NCI-H2227 (cell line): ENCODE measurements at regions not wholly inside any gene's neighbourhood (a gene's known extent, or its start where the extent isn't known, plus 50 kb on each side); places are given as distances from the start of the nearest gene placed in this dataset.

Source experiments
- DNase-seq: peaks from one replicate; lab custom pipeline; 2025; ENCODE audit not compliant: unreplicated experiment; lab: John Stamatoyannopoulos, UW

DNA sequence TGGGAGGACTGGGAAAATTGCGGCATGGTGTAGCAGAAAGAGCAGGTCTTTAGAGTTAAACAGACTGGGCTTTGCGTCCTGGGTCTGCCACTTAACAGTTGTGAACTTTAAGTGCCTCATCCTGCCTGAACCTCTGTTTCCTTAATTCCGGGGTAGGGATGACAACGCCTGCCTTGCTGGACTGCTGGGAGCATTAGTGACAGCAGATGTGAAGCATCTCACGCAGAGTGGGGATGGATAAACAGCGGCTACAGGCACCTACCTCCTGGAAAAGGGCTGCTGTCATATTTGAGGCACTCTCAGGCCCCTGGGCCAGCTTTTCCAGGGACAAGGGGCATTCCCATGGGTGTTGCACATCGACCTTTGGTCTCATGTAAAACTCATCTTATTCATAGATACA, 572.2 kb downstream of the TBC1D22A start:
- DNase-seq = no peak

DNA sequence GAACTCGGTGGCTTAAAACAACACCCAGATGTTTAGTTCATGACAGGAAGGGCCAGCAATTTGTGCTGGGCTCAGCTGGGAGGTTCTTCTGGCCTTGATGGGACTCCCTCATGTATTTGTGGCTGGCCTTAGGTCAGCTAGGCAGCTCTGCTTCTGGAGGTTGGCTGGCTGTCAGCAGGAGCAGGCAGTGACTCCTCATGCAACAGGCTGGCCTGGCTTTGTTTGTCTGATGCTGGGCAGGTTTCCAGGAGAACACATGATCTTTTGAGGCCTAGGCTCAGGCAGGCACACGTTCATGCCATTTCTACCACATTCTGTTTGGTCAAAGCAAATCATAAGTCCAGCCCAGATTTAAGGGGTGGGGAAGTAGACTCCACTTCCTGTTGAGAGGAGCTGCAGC, 571.2 kb downstream of the TBC1D22A start:
- no peak for DNase-seq

DNA sequence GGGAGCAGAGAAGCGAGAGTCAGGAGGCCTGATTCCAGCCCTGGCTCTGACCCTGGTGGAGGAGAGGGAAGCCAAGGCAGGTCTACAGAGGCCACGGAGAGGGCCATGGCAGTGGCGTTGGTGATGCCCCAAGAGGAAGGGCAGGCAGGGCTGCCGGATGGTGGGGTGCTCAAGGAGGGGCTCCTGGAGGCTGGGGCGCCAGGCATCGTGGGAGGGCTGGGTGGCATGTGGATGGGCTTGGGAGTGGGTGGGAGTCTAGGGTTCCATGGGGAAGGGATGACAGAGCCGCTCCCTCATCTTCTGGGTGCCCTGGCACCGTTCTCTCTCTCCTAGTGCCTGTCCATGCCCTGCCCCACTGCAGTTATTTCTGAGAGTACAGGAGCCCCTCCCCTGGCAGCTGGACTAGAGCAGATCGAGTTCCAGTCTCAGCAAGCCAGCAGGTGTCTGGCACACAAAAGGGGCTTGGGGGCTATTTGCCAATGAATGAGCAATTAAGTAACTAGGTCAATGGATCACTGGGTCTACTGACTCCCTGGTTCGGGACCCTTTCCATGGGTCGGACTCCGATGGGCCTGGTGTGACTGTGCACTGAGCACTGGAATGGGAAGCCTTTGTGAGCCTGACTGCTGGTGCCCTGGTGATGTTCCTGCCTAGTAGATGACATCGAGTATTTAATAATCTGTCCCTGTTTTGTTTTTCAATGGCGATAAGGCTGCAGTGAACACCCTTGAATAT, 570.0 kb downstream of the TBC1D22A start:
- DNase-seq = no peak

DNA sequence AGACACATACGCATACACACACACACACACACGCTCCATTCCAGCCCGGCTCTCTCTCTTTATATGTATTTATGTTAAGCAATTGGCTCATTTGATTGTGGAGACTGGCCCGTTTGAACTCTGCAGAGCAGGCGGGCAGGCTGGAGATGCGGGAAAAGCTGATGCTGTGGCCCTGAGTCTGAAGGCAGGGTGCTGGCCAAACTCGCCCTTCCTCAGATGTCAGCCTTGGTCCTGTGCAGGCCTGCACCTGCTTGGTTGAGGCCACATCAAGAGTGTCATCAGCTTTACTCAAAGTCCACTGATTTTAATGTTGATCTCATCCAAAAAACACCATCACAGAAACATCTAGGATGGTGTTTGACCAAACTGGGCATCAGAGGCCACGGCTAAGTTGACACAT, 569.3 kb downstream of the TBC1D22A start:
- DNase-seq = no peak

DNA sequence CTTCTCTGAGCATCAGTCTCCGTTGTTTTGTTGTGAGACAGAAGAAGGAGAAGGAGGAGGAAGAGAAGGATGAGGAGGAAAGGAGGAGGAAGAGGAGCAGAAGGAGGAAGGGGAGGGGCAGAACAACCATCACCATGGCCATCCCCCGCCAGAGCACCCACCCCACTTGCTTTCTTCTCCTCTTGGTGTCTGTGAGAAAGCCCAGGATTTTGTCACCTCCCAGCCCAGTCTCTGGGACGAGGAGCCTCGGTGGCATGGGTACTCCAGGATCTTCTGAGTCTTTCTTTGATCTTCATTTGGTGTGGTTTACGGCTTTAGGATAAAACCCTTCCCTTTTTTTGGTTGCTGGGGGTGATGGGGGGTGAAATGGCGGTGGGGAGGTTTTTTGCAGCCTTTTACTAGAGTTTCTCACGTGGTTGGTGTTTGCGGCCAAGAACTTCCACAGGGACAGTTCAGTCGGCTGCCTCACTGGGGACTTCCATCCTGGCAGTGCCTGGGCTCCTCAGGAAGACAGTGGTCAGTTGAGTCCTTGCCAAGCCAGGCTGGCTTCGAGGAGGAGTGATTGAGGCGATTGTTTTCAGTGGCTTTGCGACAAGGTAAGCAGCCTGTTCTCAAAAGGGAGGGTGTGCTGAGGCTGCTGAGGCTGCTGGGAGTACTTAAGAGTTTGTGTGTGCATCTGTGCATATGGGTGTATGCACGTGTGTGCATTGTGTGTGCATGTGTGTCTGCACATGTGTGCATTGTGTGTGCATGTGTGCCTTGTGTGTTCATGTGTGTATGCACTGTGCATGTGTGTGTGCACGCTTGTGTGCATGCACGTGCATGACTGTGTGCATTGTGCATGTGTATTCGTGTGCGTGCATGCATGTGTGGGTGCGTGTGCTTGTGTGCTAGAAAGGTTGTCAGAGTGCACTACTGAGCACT, 567.5 kb downstream of the TBC1D22A start:
- no peak for DNase-seq

DNA sequence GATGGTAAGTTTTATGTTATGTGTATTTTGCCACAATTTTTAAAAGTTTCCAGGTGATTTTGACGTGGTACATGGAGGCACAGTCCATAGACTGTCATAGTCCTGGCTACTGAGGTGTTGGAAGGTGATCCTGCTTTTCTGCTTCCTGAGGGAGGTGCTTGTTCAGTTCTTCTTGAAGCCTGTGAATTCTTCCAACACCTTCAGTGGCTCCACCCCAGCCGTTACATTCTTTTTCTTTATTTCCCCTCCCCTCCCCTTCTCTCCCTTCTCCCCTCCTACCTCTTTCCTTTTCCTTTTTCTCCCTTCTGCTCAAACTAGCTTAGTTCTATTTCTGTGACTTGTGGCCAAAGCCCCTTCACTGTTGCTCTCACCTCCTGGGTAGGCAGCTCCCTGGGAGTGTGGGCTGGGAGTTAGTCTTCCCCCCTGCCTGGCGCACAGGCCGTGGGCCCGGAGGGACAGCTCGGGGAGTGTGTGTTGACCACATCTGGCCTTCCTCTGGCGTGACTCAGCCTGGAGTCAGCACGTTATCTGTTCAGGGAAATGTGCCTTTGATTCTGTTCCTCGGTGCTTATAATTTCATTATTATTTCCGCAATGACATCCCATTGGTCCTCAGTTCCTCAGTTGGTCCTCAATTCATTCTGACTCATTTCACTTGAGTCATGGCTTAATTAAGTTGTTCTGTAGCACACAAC, 566.2 kb downstream of the TBC1D22A start:
- DNase-seq = no peak

DNA sequence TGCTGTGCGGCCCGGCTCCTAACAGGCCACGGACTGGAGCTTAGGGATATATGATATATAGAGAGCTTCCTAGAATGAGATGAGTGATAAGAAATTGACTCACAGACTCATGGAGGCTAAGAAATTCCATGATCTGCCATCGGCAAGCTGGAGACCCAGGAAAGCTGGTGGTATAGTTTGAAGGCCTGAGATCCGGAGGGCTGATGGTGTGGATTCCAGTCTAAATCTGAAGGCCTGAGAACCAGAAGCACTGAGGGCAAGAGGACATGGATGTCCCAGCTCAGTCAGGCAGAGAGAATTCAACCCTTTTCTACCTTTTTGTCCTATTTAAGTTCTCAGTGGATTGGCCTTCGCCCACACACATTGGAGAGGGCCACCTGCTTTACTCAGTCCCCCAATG, 564.8 kb downstream of the TBC1D22A start:
- no peak for DNase-seq

DNA sequence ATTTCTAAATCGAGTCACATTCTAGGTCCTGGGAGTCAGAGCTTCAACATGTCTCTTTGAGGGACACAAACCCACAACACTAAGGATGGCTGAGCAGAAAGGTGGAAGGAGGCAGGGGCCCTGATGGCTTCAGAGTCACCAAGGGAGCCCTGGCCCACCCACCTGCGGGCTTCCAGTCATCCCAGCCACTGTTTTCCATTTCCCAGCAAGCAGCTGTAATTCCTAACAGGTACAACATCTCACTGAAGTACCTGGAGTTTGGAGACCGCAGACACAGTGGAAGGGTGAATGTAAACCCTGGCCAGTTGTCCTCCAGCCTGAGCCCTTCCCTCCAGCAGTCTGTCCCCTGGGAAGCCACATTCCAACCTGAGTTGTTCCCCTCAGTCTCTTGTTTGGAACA, 562.8 kb downstream of the TBC1D22A start:
- DNase-seq = no peak

DNA sequence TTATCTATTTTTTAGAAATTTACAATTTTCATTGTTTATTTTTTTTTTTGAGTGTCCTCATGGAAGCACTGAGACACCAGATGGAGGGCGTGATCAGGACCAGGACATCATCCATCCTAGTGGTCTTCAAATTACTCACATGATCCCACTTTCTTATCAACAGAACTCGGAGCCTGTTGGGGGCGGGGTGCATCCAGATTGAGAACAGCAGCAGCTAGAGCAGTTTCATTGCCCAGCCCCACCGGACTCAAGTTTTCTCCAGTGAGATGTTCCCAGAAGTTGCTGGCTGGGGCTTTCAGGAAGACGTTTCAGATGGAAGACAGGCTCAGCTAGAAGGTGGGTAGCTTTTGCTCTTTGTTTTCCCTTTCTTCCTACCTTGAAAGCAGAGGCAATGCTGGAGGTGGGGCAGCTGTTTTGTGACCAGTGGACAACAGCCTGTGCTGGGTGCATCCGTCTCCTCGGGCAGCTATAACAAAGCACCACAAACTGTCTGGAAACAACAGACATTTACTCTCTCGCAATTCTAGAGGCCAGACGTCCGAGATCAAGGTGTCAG, 562.1 kb downstream of the TBC1D22A start:
- no peak for DNase-seq

DNA sequence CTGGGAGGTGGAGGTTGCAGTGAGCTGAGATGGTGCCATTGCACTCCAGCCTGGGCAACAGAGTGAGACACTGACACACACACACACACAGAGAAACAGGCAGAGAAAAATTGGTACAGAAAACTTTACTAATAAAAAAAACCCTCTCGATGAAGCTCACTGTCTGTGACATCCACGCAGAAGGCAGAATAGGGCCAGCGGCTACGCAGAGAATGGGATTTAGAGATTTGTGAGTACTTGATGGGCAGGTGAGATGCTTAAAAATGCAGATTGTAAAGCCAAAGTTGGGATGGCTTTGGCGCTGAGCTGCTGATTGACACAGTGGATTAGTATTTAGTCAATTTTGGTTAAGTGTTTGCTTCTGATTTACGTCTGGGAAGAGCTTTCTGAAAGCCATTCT, 561.1 kb downstream of the TBC1D22A start:
- DNase-seq = no peak

DNA sequence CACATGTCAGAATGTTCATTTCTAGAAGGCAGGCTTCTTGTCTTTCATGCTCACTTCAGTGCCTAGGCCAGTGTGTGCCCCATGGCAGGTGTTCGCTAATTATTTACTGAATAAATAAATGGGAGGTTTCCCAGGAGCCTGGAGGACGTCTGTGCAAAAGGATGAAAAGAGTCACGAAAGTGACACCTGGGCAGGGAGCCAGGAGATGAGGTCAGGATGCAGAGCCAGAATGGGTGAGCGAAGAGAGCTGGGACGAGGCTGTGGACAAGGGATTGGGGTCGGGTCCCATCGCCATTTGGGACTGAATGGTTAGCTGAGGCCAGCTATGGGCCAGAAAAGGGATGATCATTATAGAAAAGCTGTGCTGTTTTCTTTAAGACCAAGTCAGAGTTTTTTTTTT, 560.4 kb downstream of the TBC1D22A start:
- DNase-seq = no peak

DNA sequence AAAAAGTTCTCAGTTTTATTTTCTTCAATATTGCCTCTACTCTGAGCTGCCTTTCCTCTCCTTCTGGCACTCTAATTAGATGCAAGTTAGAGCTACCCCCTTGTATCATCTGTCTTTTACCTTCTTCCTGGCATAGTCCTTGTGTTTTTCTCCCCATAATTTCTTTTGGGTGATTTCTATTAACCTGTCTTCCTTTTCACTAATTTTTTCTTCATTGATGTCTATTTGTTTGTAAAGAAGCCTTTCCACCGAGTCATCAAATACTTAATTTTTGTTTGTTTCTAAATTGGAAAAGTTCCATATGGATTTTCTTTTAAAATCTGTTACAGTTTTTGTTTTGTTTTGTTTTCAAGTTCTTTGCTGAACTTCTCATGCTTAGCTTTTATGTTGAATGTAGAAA, 558.1 kb downstream of the TBC1D22A start:
- DNase-seq = no peak

DNA sequence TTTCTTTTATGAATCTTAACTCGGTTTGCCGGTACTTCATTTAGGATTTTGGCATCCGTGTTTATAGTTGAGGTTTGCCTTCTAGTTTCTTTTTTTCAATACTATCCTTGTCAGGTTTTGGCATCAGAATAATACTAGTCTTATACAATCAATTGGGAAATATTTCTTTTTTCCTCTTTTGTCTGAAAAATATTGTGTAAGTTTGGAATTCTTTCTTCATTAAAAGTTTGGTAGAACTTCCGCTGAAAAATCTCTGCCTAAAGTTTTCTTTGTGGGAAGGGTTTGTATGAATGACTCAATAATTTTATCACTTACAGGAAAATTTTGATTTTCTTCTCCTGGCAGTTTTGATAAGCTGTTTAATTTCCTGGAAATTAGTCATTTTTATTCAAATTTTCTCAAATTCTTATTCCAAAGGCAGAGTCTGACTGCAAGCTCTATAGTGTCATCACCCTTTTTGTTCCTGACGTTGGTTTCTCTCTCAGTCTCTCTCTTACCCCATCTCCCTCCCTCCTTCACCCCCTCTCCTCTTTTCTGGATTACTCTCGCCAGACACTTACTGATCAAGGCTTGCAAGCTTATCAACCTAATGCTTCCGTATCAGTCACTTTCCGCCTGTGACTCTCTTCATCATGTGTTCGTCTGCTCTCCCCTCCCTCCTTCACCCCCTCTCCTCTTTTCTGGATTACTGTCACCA, 555.7 kb downstream of the TBC1D22A start:
- no peak for DNase-seq

DNA sequence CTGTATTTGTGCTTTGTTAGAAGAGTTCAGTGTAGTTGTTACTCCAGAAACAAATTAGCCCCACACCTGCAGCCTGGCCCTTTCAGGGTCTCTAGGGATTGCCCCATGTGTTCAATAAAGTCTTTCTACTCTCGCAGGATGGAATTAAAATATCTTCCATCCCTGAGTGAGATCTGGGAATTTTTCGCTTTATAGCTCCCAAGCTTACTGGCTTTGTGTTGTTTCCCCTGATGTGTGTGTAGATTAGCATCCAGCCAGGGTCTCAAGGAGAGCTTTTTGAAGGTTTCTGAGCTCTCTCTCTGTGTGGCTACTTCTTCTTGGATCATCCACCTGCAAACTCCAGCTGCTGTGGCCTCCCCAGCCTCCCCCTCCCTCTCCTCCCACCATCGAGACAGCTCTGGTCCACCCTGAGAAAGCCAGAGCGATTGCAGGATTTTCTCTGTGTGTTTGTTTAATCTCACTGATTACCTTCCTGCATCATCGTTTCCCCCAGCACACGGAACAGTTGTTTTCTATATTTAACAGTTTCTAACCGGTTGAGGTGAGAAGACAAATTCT, 553.5 kb downstream of the TBC1D22A start:
- no peak for DNase-seq

DNA sequence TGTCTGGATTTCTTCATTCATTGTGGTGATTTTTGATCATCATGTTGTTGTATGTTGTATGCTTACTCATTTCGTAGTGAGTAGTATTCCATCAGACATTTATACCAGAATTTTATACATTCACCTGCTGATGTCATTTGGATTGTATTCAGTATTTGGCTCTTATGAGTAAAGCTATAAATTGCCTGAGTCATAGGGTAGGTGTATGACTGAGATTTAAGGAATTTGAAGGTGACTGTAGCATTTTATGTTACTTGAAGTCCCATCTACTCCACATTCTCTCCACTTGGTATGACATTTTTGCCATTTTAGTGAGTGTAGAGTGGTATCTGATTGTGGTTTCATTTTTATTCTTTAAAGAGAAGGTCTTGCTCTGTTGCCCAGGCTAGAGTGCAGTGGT, 548.2 kb downstream of the TBC1D22A start:
- DNase-seq = no peak

DNA sequence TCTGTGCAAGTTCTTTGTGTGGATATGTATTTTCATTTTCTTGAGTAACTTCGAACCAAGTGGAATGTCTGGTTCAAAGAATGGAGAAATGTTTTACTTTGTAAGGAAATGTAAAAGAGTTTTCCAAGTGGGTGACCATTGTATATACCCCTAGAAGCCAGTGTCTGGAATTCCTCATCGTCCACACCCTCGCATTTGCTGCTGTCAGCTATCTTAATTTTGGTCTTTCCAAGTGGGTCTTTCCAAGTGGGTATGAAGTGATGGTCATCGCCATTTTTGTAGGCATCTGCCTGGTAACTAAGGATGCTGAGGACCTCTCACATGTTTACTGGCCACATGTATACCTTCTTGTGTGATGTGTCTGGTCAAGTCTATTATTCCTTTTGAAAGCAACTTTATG, 547.5 kb downstream of the TBC1D22A start:
- no peak for DNase-seq

DNA sequence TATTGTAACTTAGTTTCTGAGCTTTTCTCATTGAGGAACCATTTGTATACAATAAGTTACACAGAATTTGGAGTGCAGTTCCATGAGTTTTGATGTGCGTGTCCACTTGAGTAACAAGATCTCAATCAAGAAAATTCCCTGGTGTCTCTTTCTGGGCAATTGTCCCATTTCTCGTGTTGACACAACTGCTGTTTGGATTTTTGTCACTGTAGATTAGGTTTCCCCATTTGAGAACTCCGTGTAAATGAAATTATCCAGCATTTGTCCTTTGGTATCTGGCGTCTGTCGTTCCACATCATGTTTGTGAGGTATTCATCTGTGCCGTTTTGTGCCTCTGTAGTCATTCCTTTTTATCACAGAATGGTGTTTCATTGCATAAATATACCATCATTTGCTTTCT, 547.0 kb downstream of the TBC1D22A start:
- no peak for DNase-seq

DNA sequence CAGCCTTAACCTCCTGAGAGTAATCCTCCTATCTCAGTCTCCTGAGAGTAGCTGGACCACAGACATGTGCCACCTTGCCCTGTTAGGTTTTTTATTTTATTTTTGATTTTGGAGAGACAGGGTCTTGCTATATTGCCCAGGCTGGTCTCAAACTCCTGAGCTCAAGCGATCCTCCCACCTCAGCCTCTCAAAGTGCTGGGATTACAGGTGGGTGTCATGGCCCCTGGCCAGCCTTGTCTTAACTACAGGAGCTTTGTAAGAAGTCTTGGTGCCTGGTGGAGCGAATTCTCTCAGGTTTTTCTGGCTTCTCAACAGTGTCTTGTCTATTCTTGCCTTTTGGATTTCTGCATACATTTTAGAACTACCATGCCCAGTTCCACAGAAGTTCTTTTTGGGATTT, 546.4 kb downstream of the TBC1D22A start:
- DNase-seq = no peak

DNA sequence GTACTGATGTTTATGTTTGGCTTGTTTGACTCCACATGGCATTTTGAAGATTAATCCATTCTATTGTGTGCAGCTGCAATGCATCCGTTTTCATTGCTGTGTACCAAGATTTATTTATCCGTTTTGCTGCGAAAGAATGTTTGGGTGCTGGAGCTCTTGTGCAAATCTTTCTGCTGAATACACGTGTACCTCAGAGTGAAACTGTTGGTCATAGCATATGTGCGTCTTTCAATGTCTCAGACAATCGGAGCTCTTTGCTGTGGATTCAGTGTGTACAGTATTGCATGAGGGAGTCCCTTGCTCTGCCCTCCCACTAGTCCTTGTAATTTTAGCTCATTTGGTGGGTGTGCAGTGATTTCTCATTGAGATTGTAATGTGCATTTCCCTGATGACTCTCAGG, 545.4 kb downstream of the TBC1D22A start:
- no peak for DNase-seq

DNA sequence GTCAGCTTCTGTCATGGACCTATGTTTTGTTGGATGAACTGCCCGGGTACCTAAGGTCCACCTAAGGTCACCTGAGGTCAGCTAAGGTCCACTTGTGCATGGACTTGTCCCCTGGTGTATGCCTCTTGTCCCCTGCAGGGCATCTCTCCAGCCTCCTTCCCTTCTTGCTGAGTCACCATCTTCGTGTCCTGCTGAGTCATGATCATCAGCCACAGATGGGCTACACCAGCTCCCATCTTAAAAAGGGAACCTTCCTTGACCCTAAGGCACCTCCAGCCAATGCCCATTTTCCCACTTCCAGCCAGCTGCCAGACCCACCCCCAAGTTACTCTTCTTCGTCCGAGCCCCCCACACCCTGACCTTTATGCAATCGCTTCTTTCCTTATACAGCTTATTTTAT, 544.9 kb downstream of the TBC1D22A start:
- no peak for DNase-seq

DNA sequence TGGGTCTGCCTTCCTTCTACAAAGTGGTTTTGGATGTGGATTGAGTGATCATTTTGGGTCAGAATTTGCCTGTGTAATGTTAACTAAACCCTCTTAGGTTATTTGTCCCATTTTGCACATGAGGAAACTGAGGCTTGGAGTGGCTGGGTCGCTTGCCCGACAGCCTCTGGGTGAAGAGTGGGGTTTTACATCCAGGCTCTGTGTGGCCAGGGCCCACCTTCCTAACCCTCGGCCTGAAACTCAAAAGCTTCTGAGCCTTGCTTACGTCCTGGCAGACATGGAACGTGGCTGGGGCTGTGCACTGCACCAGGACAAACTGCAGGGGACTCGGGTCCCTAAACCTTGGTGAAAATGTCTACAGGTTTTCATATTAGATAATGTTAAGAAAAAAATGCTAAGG, 542.4 kb downstream of the TBC1D22A start:
- DNase-seq = no peak
